ENCODE measurements at regions not wholly inside any gene's neighbourhood (a gene's known extent, or its start where the extent isn't known, plus 50 kb on each side); places are given as distances from the start of the nearest gene placed in this dataset.

DNA sequence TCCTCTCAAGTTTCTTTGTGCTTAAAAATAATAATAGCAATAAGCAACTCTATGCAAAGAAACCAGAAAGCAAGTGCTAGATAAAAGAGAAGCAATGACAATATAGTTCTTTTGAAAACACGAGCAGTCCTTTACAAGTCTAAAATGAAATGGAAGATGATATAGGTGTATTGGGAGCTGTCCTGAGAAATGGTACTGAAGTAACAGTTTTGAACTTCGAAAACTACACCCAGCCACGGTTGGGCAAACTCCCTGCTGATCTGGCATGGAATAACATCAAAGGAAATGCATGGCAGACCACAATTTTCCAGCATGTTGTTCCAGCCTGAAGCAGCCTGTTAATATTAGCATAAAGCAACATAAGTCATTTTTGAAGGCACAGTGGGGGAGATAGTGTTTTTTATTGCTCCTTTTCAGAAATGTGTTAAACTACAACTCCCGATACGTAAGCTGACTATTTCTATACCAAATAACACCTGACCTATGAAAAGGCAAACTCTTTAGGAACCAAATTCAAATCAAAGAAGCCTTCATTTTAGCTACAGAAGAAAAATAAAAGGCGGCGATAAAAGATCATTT, 596.1 kb upstream of the KLHL29 start:
- no peak for DNase-seq (ENCODE audit: low read depth in 2 of 2, low spot score in 1 of 2)

DNA sequence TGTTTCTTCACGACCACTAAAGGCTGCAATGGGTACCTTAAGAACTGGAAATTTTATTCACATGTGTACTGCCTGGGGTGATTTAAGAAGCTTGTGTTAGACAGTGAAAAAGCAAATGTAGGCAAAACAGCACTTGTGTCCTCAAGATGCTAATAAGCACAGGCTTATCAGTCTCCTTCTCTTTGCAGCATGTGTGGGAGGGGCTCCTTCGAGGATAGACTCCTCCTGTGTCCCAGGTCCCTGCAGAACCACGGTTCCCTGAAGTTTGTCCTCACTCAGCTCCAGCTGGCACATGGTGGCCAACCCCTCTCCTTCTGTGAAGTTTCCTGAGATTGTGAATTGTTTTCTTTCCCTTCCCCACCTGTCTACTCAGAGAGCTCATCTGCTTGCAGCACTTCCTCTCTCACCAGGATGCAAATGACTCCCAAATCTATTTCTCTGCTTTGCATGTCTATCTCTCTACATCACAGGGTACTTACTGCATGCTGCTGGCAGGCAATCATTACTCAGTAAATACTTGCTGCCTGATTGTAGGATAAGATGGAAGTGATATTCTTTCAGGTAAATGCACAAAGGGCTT, 589.6 kb upstream of the KLHL29 start:
- no peak for DNase-seq (ENCODE audit: low read depth in 2 of 2, low spot score in 1 of 2)

DNA sequence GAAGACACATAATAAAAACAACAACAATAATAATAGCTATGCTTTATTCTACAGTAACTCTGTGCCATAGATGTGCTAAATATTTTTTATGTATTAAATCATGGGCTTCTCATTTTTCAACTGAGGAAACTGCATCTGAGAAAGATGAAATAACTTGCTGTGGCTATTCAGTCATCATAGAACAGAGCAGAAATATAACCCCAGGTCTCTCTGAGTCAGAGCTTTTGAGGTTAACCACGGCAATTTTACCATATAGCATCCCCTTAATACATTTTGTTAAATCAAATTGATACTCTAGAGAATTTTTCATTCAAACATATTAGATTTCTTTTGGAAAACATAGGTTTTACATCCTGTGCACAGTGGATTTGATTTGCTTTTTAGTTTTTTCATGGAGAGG, 586.6 kb upstream of the KLHL29 start:
- no peak for DNase-seq (ENCODE audit: low read depth in 2 of 2, low spot score in 1 of 2)

DNA sequence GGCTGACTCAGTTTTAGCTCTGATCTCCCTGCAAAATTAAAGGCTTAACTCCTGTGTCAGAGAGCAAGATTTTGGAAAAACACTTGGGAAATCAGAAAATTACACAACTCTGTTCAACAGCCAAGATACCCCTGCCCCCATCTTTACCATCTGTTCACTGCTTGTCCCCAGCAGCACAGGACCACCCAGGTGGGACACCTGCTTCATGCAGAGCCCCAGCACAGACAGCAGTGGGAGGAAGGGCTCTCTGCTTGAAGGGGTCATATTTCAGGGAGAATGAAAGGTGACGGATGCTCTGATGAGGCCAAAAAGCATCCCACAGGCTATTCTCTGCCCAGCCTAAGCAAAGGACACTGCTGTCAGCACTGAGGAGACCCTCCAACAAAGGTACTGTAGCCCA, 584.6 kb upstream of the KLHL29 start:
- no peak for DNase-seq (ENCODE audit: low read depth in 2 of 2, low spot score in 1 of 2)

DNA sequence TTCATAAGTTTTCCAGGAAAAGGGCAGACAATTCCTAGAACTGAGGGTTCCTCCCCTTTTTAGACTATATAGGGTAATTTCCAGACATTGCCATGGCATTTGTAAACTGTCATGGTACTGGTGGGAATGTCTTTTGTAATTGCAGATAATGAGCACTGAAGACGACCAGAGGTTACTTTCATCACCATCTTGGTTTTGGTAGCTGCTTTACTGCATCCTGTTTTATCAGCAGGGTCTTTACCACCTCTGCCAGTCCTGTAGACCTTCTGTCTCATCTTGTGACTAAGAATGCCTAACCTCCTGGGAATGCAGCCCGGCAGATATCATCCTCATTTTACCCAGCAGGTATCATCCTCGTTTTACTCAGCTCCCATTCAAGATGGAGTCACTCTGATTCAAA, 583.9 kb upstream of the KLHL29 start:
- DNase-seq (ENCODE audit: low read depth in 2 of 2, low spot score in 1 of 2) = no peak

DNA sequence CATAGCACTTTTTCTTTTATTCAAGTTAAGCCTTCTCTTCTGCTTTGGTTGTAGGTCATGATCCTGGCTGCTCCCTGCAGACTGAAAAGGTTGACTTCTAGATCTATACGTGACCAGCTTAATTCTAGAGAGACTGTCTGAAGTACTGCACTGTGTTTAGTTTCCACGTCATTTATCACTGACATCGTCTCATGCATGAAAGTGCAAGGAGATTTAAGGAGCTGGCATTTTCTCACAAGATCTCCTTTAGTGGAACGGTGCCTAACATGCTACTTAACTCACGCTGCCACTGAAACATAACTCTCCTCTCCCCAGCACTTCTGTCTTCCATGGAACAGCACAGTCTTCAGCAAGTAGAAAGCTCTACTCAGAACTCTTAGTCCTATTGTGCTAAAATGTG, 583.0 kb upstream of the KLHL29 start:
- DNase-seq (ENCODE audit: low read depth in 2 of 2, low spot score in 1 of 2) = no peak

DNA sequence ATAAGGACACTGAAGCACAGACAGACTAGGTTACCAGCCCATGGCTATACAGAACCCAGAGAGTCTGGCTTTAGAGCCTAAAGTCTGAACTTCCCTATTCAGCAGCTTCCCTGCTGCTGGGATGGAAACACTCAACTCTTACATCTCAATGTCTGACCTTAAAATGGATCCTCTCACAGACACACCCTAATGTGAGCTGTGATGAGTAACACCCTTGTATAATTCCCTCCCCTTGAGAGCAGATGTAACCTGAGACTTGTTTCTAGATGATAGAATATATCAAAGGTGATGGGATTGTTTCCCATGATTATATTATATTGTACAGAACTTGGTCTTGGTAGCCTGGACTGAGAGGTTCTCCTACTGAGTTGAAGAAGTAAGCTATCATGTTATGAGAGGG, 577.1 kb upstream of the KLHL29 start:
- DNase-seq (ENCODE audit: low read depth in 2 of 2, low spot score in 1 of 2) = no peak

DNA sequence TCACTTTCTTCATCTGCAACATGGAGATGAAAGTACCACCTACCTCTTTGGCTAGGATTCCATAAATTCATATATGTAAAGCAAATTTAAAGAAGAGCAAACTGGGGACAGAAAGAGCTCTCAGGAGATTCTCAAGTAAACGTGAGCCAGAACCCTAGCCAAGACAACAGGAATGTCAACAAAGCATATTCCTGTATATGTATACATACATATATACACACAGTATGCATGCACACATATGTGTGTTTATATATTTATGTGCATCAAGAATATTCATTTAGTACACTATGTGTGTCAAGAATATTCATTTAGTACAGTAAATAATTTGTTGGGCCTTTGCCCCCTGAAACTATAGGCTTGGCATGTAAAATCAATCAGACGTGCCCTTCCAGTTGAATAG, 574.4 kb upstream of the KLHL29 start:
- no peak for DNase-seq (ENCODE audit: low read depth in 2 of 2, low spot score in 1 of 2)

DNA sequence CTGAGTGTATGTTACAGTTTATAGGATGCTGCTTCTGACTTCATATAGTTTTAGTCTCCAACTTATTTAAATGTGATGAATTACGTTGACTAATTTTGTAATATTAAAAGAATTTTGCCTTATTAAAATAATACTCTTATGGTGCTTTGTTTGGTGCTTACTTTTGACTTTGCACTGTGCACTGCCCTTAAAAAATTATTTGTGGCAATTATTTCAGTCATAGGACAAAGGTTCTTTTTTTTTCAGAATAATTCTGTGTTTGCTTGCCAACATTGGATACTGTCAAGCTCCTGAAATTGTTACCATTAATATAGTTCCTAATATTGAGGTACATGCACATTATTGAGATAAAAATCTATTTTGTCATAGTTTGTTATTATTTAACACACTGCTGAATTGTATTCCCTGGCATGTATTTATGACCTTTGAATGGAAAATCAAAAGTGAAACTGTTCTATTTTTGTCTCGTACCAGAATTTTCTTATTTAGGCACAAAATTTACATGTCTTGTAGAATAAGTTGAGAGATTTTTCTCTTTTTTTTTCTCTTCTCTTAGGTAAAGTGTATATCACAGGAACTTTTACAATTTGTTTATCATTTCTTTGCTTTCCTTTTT, 572.8 kb upstream of the KLHL29 start:
- no peak for DNase-seq (ENCODE audit: low read depth in 2 of 2, low spot score in 1 of 2)

DNA sequence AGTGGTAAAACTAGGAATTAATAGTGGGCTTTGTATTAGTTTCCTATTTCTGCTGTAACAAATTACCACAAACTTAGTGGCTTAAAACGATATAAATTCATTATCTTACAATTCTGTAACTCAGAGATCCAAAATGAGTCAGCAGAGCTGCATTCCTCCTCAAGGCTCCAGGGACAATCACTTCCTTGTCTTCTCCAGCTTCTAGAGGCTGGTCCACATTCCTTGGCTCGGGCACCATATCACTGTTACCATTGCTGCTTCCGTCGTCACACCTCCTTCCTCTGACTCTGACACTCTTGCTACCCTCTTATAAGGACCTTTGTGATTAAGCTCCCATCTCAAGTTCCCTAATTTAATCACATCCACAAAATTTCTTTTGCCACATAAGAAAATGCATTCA, 567.8 kb upstream of the KLHL29 start:
- DNase-seq (ENCODE audit: low read depth in 2 of 2, low spot score in 1 of 2) = no peak

DNA sequence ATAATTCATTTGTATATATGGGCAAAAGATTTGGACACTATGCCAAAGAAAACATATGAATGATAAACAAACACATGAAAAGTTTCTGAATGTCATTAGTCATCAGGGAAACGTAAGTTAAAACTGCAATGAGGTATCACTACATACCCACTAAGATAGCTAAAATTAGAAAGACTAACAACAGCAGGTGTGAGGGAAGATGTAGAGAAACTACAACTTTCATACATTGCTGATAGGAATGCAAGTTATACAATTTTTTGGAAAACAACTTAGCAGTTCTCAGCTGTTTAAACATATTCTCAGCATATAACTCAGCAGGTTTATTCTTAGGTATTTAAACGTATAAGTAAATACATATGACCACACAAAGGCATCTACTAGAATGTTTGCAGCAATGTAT, 563.5 kb upstream of the KLHL29 start:
- DNase-seq (ENCODE audit: low read depth in 2 of 2, low spot score in 1 of 2) = no peak

DNA sequence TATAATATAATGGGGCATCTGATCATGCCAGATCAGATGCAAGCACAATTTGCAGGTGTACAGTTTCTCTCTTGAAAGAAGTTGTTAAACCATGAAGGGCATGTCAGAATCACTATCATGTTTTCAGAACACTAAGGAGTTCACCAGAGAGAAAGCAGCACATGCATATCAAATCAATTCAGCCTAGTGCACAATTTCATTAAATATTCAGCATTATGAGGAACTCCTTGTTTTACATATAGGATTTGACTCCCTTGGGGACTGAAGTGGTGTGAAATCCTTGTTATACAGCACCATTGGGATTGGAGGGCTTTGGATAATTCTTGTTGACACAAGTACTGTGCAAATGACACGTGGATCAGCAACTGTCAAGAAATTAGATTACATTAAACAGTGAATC, 562.1 kb upstream of the KLHL29 start:
- DNase-seq (ENCODE audit: low read depth in 2 of 2, low spot score in 1 of 2) = no peak

DNA sequence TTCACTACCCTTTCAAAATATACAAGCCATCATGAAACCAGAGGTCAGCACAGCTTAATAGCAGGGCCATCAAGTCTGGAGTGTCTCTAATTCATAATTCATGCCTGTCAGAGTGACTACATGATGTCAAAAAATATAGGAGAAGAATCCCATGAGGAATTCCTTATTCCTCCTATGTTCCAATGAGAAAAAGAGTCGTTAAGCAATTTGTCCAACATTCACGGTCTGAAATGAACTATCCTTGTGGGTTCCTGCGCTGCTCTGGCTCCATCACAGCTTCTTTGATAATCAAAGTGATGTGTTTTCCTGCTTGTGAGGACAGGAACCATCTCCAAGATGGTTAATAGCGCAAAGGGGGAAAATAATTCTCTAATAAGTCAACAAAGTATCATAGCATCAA, 560.4 kb upstream of the KLHL29 start:
- DNase-seq (ENCODE audit: low read depth in 2 of 2, low spot score in 1 of 2) = no peak

DNA sequence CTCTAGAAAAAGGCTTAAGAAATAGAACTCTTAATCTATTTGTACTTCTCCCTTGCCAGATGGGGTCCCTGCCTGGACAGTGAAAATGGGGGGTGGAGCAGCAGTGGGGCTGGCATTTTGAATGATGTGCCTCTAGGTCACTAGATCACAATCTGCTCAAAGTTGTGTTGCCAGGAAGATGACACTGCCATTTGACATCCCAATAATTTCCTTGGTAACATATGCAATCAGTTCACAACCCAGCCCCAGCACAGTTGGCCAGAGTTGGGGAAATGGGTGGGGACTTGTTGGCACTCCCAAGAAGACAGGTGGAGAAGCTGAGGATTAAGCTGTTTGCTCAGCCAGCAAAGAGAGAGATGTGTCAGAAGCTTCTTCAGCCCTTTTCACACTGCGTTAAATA, 558.3 kb upstream of the KLHL29 start:
- DNase-seq (ENCODE audit: low read depth in 2 of 2, low spot score in 1 of 2) = no peak

DNA sequence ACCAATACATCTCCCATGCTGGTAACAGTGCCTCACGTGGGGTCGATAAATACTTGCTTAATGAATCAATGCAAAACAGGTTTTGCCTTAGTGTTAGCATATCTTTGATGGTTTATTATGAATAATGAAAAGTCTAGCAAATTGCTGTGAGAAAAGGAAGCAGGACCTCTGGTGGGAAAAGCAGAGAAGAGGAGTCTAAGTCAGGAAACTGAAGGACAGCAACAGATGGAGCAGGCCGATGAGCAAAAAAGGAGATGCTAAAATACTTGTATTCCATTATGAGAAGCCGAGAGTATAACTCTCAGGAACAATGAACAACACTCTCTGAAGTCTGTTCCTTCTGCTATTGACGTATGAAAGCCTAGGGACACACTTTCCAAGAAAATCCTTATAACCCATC, 555.2 kb upstream of the KLHL29 start:
- no peak for DNase-seq (ENCODE audit: low read depth in 2 of 2, low spot score in 1 of 2)

DNA sequence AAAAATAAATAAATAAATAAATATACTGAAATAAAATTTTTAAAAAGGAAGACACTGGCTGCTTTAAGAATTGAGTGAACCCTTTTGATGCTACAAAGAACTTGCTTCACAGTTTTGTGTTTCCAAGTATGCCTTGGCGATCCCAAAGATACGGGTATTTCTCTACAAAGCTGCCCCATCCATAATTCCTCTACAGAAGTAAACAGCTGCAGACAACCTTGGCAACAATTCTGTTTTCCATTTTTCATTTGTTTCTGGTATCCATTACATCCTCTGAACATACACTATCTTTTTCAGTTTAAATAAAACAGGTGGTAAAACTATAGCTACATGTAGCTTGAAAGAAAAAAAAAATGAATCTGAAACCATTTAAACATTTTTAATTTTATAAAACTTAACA, 552.8 kb upstream of the KLHL29 start:
- no peak for DNase-seq (ENCODE audit: low read depth in 2 of 2, low spot score in 1 of 2)

DNA sequence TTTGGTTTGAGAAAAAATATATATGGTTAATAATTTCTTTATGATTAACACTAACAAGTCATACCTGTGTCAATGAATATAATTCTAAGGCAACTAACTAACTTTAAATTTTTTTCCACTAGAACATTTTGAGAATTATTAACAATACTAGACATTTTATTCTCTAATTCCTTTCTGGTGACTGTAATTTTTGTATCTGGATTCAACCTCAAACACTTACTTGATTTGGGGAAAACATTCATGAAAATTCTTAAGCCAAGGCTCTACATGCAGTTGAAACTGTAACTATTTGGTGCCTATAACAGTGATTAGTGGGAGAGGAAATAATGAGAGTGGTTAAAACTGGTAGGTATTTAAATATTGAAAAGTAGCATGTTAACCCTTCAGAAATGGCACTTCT, 546.5 kb upstream of the KLHL29 start:
- DNase-seq (ENCODE audit: low read depth in 2 of 2, low spot score in 1 of 2) = no peak

DNA sequence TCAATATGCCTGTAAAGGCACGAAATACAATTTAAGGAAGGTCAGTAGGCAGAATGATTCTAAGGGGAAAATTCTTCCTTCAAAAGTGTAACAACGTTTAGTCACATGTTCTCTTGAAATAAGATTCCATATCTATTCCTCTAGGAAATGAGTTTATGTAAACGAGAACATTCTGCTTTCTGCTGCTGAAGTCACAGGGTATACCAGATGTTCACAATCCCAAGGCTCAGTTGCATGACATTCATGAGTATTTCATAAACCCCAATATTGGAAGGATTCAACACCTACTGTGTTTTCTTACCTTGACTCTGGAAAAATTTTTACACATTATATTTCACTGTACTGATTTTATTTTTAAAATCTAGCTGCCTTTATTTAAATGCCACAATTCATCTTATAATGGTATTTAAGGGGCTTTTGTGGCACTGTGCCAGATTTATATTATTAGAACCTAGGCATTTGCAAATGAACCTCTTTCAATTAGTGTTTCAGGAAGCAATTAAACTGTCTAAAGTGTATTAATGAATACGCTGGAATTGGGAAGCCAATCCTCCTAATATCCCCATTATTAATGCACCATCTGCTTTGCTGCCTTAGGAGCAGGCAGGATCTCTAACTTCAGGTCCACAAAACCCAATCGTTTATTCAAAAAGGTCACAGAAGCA, 542.6 kb upstream of the KLHL29 start:
- no peak for DNase-seq (ENCODE audit: low read depth in 2 of 2, low spot score in 1 of 2)

DNA sequence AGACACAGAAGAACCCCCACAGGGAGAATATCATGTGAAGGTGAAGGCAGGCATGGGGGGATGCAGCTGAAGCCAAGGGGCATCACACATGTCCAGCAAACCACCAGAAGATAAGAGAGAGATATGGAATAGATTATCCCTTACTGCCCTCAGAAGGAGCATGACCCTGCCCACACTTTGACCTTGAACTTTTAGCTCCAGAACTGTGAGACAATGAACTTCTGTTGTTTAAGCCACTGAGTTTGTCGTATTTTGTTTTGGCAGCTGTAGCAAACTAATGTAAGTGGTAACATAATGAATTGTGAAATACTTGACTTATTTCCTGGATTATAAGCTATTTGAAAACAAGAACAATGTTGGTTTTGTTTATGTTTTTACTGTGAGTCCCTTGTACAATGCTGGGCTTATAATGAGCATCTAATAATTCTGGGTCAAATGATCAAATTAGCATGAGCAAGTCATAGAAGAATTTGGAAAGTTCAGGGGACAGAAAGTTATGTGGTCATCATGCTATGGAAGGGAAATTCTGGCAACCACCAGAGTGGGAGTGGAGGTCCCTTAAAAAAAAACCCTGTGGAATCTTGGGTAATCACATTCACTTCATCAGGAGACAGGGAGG, 541.0 kb upstream of the KLHL29 start:
- DNase-seq (ENCODE audit: low read depth in 2 of 2, low spot score in 1 of 2) = no peak

DNA sequence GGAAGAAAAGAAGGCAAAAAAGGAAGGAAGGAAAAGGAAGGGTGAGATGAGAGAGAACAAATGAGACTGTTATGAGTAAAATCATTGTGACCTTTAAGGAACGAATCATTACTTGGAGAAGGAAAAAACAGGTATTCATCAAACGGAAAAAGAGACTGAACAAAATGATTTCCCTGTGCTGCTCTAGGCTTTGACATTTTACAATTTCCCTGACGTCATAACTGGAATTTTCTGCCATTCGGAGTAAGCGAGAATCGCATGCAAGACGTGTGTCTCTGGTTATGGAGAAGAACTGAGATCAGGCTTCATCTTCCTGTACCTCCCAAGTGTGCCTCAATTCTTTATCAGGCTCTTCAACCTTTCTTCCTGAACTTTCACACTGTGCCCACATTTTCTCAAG, 534.7 kb upstream of the KLHL29 start:
- DNase-seq (ENCODE audit: low read depth in 2 of 2, low spot score in 1 of 2) = no peak

DNA sequence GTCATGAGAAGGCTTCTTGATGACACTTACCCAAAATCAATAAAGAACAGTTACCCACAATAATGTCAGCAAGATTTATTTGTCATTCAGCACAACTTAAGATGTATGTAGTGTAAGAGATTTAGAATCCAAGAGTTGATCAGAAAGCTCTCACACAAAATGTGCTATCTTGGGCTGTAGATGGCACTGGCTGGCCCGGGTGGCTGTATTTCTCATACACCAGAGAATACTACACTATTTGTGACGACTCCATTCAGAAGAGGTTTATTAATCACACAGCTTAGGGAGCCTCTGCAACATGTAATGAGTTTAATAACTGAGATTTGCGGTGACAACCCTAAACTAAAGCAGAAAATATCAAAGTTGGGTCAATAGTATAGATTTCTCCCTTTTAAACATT, 530.4 kb upstream of the KLHL29 start:
- no peak for DNase-seq (ENCODE audit: low read depth in 2 of 2, low spot score in 1 of 2)

DNA sequence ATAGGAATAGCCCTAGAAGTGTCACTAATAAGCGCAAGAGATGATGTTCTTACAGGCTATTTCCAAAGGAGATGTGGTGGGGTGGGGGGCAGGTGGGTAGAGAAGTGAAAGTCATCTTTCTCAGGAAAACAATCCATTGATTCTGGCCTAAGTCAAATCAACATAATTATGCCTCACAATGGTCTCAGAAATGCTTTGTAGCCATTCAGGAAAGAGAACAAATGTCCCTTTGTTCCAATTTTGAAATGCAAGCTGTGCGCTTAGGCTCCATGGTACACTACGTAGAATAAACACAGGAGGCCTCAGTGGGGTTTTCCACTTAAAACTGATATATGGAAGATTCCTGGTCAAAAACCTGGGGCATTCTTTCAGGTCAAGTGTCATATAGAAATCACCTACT, 529.9 kb upstream of the KLHL29 start:
- no peak for DNase-seq (ENCODE audit: low read depth in 2 of 2, low spot score in 1 of 2)
